GM12875 (cell line): ENCODE measurements at regions not wholly inside any gene's neighbourhood (a gene's known extent, or its start where the extent isn't known, plus 50 kb on each side); places are given as distances from the start of the nearest gene placed in this dataset.

ENCODE experiments used
- H3K4me3 ChIP-seq: one replicate; pipeline ENCODE4 v1.5.1; 2011; ENCODE audit warnings: low read depth, low read length, control low read depth
- TF ChIP-seq, protein P1 (sequence below): IDR thresholded peaks from 2 replicates; pipeline ENCODE4 v1.5.1; 2011; ENCODE audit warnings: low read depth, mild to moderate bottlenecking, control low read depth, inconsistent platforms, low read length, moderate library complexity, borderline replicate concordance; ENCODE audit not compliant: insufficient read depth

DNA sequence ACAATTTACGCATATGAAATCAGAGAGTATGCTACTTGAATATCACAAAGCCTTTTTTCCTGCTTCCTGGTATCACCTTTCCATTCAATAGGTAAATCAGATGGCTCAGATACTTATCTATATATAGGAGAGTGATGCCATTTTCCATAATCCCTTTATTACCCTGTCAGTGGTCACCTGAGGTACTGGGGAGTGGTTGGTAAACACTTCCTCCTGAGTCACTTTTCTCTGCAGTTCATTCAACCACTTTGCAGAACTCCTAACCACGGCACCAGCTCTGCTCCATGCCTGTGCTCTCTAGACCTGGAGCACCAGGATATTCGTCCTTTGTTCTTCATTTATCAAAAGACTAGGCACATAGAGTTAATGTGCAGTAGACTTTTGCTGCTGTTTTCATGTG, 748.5 kb upstream of the KLHL1 start:
- H3K4me3 ChIP-seq: no peak overlapping the region
- TF ChIP-seq, protein P1, sequence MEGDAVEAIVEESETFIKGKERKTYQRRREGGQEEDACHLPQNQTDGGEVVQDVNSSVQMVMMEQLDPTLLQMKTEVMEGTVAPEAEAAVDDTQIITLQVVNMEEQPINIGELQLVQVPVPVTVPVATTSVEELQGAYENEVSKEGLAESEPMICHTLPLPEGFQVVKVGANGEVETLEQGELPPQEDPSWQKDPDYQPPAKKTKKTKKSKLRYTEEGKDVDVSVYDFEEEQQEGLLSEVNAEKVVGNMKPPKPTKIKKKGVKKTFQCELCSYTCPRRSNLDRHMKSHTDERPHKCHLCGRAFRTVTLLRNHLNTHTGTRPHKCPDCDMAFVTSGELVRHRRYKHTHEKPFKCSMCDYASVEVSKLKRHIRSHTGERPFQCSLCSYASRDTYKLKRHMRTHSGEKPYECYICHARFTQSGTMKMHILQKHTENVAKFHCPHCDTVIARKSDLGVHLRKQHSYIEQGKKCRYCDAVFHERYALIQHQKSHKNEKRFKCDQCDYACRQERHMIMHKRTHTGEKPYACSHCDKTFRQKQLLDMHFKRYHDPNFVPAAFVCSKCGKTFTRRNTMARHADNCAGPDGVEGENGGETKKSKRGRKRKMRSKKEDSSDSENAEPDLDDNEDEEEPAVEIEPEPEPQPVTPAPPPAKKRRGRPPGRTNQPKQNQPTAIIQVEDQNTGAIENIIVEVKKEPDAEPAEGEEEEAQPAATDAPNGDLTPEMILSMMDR: no peak

DNA sequence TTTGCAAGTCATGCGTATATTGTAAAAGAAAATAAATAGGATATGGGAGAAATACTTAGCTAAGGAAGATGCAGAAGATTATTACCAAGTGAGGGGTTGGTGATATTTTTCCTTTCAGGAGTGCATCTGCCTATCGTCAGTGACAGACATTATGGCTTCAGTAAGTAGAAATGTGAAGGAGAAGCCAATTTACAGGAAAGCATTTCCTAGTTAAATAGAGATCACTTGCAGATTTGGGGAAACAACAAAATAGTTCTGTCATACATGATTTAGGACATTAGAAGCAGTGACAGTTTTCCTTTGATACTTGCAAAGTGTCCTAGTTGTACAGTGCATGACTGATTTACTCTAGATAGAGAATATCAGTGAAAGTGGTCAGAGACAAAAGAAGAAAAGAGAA, 747.8 kb upstream of the KLHL1 start:
- H3K4me3 ChIP-seq: no peak overlapping the region
- TF ChIP-seq, protein P1: no peak

GRCh38 chr13:70849222-70849621, 741.0 kb upstream of the KLHL1 start:
- TF ChIP-seq, protein P1: no peak
- no peak overlapping the region for H3K4me3 ChIP-seq

- H3K4me3 ChIP-seq: no peak overlapping the region
- TF ChIP-seq, protein P1: no peak
Measured at GRCh38 chr13:70844391-70845108, 736.3 kb upstream of the KLHL1 start.

- H3K4me3 ChIP-seq: no peak overlapping the region
- TF ChIP-seq, protein P1: no peak
Measured at GRCh38 chr13:70842062-70842644, 733.9 kb upstream of the KLHL1 start.

DNA sequence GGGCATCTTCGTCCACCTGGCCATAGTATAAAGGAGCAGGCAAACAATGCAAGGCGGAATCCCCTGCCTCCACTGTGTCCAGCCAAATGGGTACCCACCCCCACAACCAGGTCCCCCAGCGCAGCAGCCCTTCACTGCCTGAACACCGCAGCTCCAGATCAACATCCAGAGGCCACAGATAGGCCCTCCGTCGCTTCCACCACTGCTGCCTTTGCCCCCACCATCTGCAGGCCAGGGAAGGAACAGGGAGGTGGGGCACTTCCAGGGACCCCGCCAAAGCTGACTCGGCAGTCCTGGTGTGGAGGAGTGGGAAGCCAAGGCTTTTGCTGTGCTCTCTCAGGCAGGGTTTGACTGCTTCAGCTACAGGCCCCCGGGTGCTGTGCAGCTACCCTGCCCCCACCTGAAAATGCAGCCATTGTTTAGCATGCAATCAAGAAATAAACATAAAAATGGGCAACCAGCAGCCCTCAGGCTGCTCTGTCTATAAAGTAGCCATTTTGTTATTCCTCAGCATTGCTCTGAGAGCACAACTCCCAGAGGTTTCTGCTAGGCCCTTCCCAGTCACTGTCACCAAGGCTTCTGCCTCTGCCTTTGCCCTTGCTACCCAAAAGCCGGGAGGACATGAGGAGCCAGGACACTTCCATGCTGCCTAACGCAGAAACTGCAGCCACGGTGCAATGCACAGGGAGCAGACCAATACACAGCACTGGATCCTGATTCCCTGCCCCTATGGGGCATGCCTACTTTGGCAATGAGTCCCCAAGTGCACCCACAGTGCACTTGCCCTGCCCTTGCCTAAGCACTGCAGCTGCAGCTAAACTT, 733.2 kb upstream of the KLHL1 start:
- TF ChIP-seq, protein P1: no peak
- H3K4me3 ChIP-seq: no peak overlapping the region
